A673 (cell line): ENCODE measurements at regions not wholly inside any gene's neighbourhood (a gene's known extent, or its start where the extent isn't known, plus 50 kb on each side); places are given as distances from the start of the nearest gene placed in this dataset.

ENCODE experiments used
- BruUV-seq: library from RNA; stranded (reverse); fragments of 400-500 nt; replicated peaks from 2 replicates; lab custom pipeline; 2021; lab: Mats Ljungman, UMichigan
- CTCF ChIA-PET: fragments of 300-600 bp; sonication (Branson Sonifier 250); formaldehyde crosslinking; loops from one replicate; lab custom pipeline; 2022; ENCODE audit warnings: antibody characterized with exemption; lab: Charles Lee
- POLR2A ChIA-PET: fragments of 300-600 bp; sonication (Branson Sonifier 250); formaldehyde crosslinking; loops from one replicate; lab custom pipeline; 2022; ENCODE audit warnings: antibody characterized with exemption; ENCODE audit not compliant: low non-redundant PET; lab: Charles Lee
- DNase-seq: peaks from one replicate; pipeline ENCODE4 v3.0.0-alpha.2; 2015; ENCODE audit warnings: low spot score
- H3K27ac ChIP-seq: fragments of 200-600 bp; sonication (generic); 2 replicates; pipeline ENCODE4 v1.5.1; 2016; ENCODE audit warnings: mixed run types, low read depth, mild to moderate bottlenecking, mixed read lengths, antibody characterized with exemption, low read length; ENCODE audit not compliant: poor library complexity, severe bottlenecking
- H3K27me3 ChIP-seq: fragments of 200-600 bp; sonication (generic); replicated peaks from 2 replicates; pipeline ENCODE4 v1.6.1; 2017; ENCODE audit warnings: mixed run types, low read depth, mild to moderate bottlenecking, mixed read lengths, antibody characterized with exemption, low read length; ENCODE audit not compliant: insufficient read depth, poor library complexity
- H3K36me3 ChIP-seq: fragments of 200-600 bp; sonication (generic); 2 replicates; pipeline ENCODE4 v1.6.1; 2016; ENCODE audit warnings: mixed run types, mild to moderate bottlenecking, mixed read lengths, antibody characterized with exemption, low read length; ENCODE audit not compliant: insufficient read depth, poor library complexity, severe bottlenecking
- H3K4me1 ChIP-seq: fragments of 200-600 bp; sonication (generic); 2 replicates; pipeline ENCODE4 v1.6.1; 2017; ENCODE audit warnings: mixed run types, mild to moderate bottlenecking, mixed read lengths, antibody characterized with exemption, low read length; ENCODE audit not compliant: insufficient read depth, poor library complexity, severe bottlenecking
- H3K4me3 ChIP-seq: fragments of 200-600 bp; sonication (generic); 2 replicates; pipeline ENCODE4 v1.5.1; 2016; ENCODE audit warnings: low read depth, mixed run types, mild to moderate bottlenecking, mixed read lengths, low read length; ENCODE audit not compliant: poor library complexity, severe bottlenecking
- H3K9me3 ChIP-seq: fragments of 200-600 bp; sonication (generic); 2 replicates; pipeline ENCODE4 v1.6.1; 2016; ENCODE audit warnings: mixed run types, low read depth, mild to moderate bottlenecking, mixed read lengths, antibody characterized with exemption, low read length; ENCODE audit not compliant: poor library complexity, severe bottlenecking
- CTCF ChIP-seq: fragments of 300-800, 200-600 bp; sonication (generic); conservative IDR thresholded peaks from 2 replicates; pipeline ENCODE4 v1.5.1; 2017; ENCODE audit warnings: low read depth, mild to moderate bottlenecking, antibody characterized with exemption, low read length, moderate library complexity, mixed read lengths
- EZH2 ChIP-seq: fragments of 200-600 bp; sonication (generic); IDR thresholded peaks from 2 replicates; pipeline ENCODE4 v1.6.1; 2017; ENCODE audit warnings: borderline replicate concordance, low read depth, mild to moderate bottlenecking, mixed read lengths, antibody characterized with exemption, low read length; ENCODE audit not compliant: poor library complexity, severe bottlenecking
- intact Hi-C: fragments of 100-400 bp; cut with micrococcal nuclease; formaldehyde crosslinking; loops from one replicate; pipeline ENCODE4 v1.10.0; 2022; ENCODE audit not compliant: unreplicated experiment

- CTCF ChIA-PET = no interaction called here
- BruUV-seq = no TSS peak
These were observed 57.6 kb upstream of the PRDM8 start for GRCh38 chr4:80139671-80140070.

GRCh38 chr4:80138551-80139538 is 58.5 kb upstream of the PRDM8 start:
- H3K27me3 ChIP-seq = no peaks in the 10 kb centered on the region
- BruUV-seq = no TSS peak
- no peaks in the 10 kb centered on the region for H3K4me1 ChIP-seq
- no peaks in the 10 kb centered on the region for H3K36me3 ChIP-seq
- no peak for TF ChIP-seq EZH2
- TF ChIP-seq CTCF = no peak
- no peak overlapping the region for H3K27ac ChIP-seq
- no peak for DNase-seq
- ChIA-PET CTCF (no interaction called here), POLR2A (no interaction called here)
- H3K9me3 ChIP-seq = no peaks in the 10 kb centered on the region
- intact Hi-C loops = no loop called here
- H3K4me3 ChIP-seq = no peak overlapping the region

More at GRCh38 chr4:80139671-80140070, 57.6 kb upstream of the PRDM8 start:
- Histone ChIP-seq H3K36me3 (no peaks in the 10 kb centered on the region), H3K27me3 (no peaks in the 10 kb centered on the region), H3K4me1 (no peaks in the 10 kb centered on the region), H3K4me3 (no peak overlapping the region), H3K9me3 (no peaks in the 10 kb centered on the region), H3K27ac (no peak overlapping the region)
- POLR2A ChIA-PET = no interaction called here
- no peak for DNase-seq
- TF ChIP-seq CTCF (no peak), EZH2 (no peak)
- intact Hi-C loops = no loop called here

- intact Hi-C loops = no loop called here
- ChIA-PET CTCF (no interaction called here), POLR2A (no interaction called here)
- TF ChIP-seq CTCF = no peak
- TF ChIP-seq EZH2 = no peak
- no peaks in the 10 kb centered on the region for H3K9me3 ChIP-seq
- no peak overlapping the region for H3K4me3 ChIP-seq
- no peak for DNase-seq
- H3K36me3 ChIP-seq = no peaks in the 10 kb centered on the region
- no TSS peak for BruUV-seq
- H3K27me3 ChIP-seq = no peaks in the 10 kb centered on the region
- H3K27ac ChIP-seq = no peak overlapping the region
- no peaks in the 10 kb centered on the region for H3K4me1 ChIP-seq
These were observed 59.7 kb upstream of the PRDM8 start for GRCh38 chr4:80137631-80138030.
